Loucy (cell line): ENCODE measurements at regions not wholly inside any gene's neighbourhood (a gene's known extent, or its start where the extent isn't known, plus 50 kb on each side); places are given as distances from the start of the nearest gene placed in this dataset.

Experiments
- CTCF ChIP-seq: fragments of 200-600 bp; sonication (generic); conservative IDR thresholded peaks from 2 replicates; pipeline ENCODE4 v1.5.1; 2014; ENCODE audit warnings: mild to moderate bottlenecking, antibody characterized with exemption, low read length
- EZH2phosphoT487 ChIP-seq: fragments of 200-600 bp; IDR thresholded peaks from 2 replicates; pipeline ENCODE4 v1.6.1; 2018; ENCODE audit warnings: antibody characterized with exemption, mild to moderate bottlenecking, moderate library complexity, borderline replicate concordance

GRCh38 chr10:128576336-128576735 is 450.1 kb upstream of the MKI67 start:
- TF ChIP-seq CTCF (no peak), EZH2phosphoT487 (no peak)
